ENCODE measurements at regions not wholly inside any gene's neighbourhood (a gene's known extent, or its start where the extent isn't known, plus 50 kb on each side); places are given as distances from the start of the nearest gene placed in this dataset.

GRCh38 chr18:40243607-40244006 is 1711.4 kb upstream of the PIK3C3 start:
- no peak for TF ChIP-seq POLR2AphosphoS5 (IDR thresholded peaks at IDR 0.05)
- no peak overlapping the region for H3K4me3 ChIP-seq

GRCh38 chr18:40235836-40236235 is 1719.2 kb upstream of the PIK3C3 start:
- DNase-seq (no peak), ATAC-seq (ENCODE audit: low FRiP score in 2 of 2) (no peak)
- no peaks in the 10 kb centered on the region for H3K4me1 ChIP-seq
- no peaks in the 10 kb centered on the region for H3K27me3 ChIP-seq
- TF ChIP-seq POLR2AphosphoS5 (IDR thresholded peaks at IDR 0.05), result no peak
- no peak for TF ChIP-seq POLR2A (IDR thresholded peaks at IDR 0.05)
- no peak for TF ChIP-seq EP300 (IDR thresholded peaks at IDR 0.05)
- no peak for TF ChIP-seq CTCF (IDR thresholded peaks at IDR 0.05)
- 79 to 83% methylated on average over 6 of the region's 6 CpGs for WGBS, 2 donors
- H3K27ac ChIP-seq, result no peak overlapping the region
- H3K4me3 ChIP-seq, result no peak overlapping the region
- no peaks in the 10 kb centered on the region for H3K9me3 ChIP-seq
- no peaks in the 10 kb centered on the region for H3K36me3 ChIP-seq

More at GRCh38 chr18:40243607-40244006, 1711.4 kb upstream of the PIK3C3 start:
- WGBS, 2 donors, result 55 to 62% methylated on average over 1 of the region's 1 CpG
- no peaks in the 10 kb centered on the region for H3K4me1 ChIP-seq
- no peaks in the 10 kb centered on the region for H3K9me3 ChIP-seq
- DNase-seq (no peak), ATAC-seq (ENCODE audit: low FRiP score in 2 of 2) (no peak)
- no peaks in the 10 kb centered on the region for H3K27me3 ChIP-seq
- H3K27ac ChIP-seq, result no peak overlapping the region
- H3K36me3 ChIP-seq, result no peaks in the 10 kb centered on the region

- no peak for TF ChIP-seq POLR2AphosphoS5 (IDR thresholded peaks at IDR 0.05)
- no peak for TF ChIP-seq CTCF (IDR thresholded peaks at IDR 0.05)
- TF ChIP-seq POLR2A (IDR thresholded peaks at IDR 0.05), result no peak
- Histone ChIP-seq H3K27ac (no peak overlapping the region), H3K27me3 (no peaks in the 10 kb centered on the region), H3K9me3 (no peaks in the 10 kb centered on the region), H3K4me3 (no peak overlapping the region), H3K4me1 (no peaks in the 10 kb centered on the region), H3K36me3 (no peaks in the 10 kb centered on the region)
- no peak for ATAC-seq (ENCODE audit: low FRiP score in 2 of 2)
- WGBS, 2 donors, result 80 to 86% methylated on average over 2 of the region's 2 CpGs
- no peak for DNase-seq
Observed at GRCh38 chr18:40235323-40235722, 1719.7 kb upstream of the PIK3C3 start.

GRCh38 chr18:40233931-40234616 is 1721.0 kb upstream of the PIK3C3 start:
- no peaks in the 10 kb centered on the region for H3K27me3 ChIP-seq
- H3K9me3 ChIP-seq, result no peaks in the 10 kb centered on the region
- no peaks in the 10 kb centered on the region for H3K36me3 ChIP-seq
- TF ChIP-seq POLR2AphosphoS5 (IDR thresholded peaks at IDR 0.05), result no peak
- TF ChIP-seq CTCF (IDR thresholded peaks at IDR 0.05), result no peak
- no peaks in the 10 kb centered on the region for H3K4me1 ChIP-seq
- no peak overlapping the region for H3K27ac ChIP-seq
- DNase-seq, result no peak
- H3K4me3 ChIP-seq, result no peak overlapping the region
- no peak for ATAC-seq (ENCODE audit: low FRiP score in 2 of 2)

GRCh38 chr18:40222776-40223175 is 1732.3 kb upstream of the PIK3C3 start:
- Histone ChIP-seq H3K36me3 (no peaks in the 10 kb centered on the region), H3K27me3 (no peaks in the 10 kb centered on the region), H3K4me1 (no peaks in the 10 kb centered on the region), H3K9me3 (no peaks in the 10 kb centered on the region), H3K27ac (no peak overlapping the region), H3K4me3 (no peak overlapping the region)
- no peak for DNase-seq
- WGBS, 2 donors, result 71 to 80% methylated on average over 1 of the region's 1 CpG
- TF ChIP-seq CTCF (IDR thresholded peaks at IDR 0.05) (no peak), POLR2AphosphoS5 (IDR thresholded peaks at IDR 0.05) (no peak), POLR2A (IDR thresholded peaks at IDR 0.05) (no peak), EP300 (IDR thresholded peaks at IDR 0.05) (no peak)
- no peak for ATAC-seq (ENCODE audit: low FRiP score in 2 of 2)
